Endothelial cell of umbilical vein (primary cell): ENCODE measurements at regions not wholly inside any gene's neighbourhood (a gene's known extent, or its start where the extent isn't known, plus 50 kb on each side); places are given as distances from the start of the nearest gene placed in this dataset.

Source experiments
- BruUV-seq: library from RNA; stranded (reverse); fragments of 400-500 nt; replicated peaks from 2 replicates; lab custom pipeline; 2021; lab: Mats Ljungman, UMichigan
- CTCF ChIA-PET: fragments of 300-600, 350-600 bp; sonication (Branson Sonifier 250); formaldehyde crosslinking; loops from one replicate; lab custom pipeline; 2021; ENCODE audit warnings: antibody characterized with exemption, inconsistent platforms; lab: Charles Lee
- POLR2A ChIA-PET: fragments of 300-600, 350-600 bp; sonication (Branson Sonifier 250); formaldehyde crosslinking; loops from one replicate; lab custom pipeline; 2021; ENCODE audit warnings: antibody characterized with exemption, inconsistent platforms; lab: Charles Lee
- DNase-seq: peaks from one replicate; pipeline ENCODE4 v3.0.0-alpha.2; 2011; ENCODE audit warnings: low read depth, low spot score
- FAIRE-seq: peaks from 2 replicates; lab custom pipeline; 2011; peaks lifted over from hg19 to GRCh38; lab: Jason Lieb, UNC
- H2AFZ ChIP-seq: 2 replicates; pipeline ENCODE4 v1.6.0; 2012; ENCODE audit warnings: low read depth, low read length, control low read depth, inconsistent platforms
- H3K27ac ChIP-seq: 2 replicates; pipeline ENCODE4 v1.5.1; 2011; ENCODE audit warnings: low read depth, mild to moderate bottlenecking, control low read depth, low read length, moderate library complexity; ENCODE audit not compliant: insufficient read depth
- H3K27me3 ChIP-seq, 2 experiments: 2 replicates each; pipeline versions ENCODE4 v1.6.0 to v1.6.1; 2011; ENCODE audit warnings: low read length in 2 of 2, mixed read lengths in 1 of 2; ENCODE audit not compliant: control insufficient read depth in 2 of 2, insufficient read depth in 2 of 2
- H3K36me3 ChIP-seq, 2 experiments: 2 replicates in 1 of 2; 3 replicates in 1 of 2; pipeline ENCODE4 v1.5.1; 2011; ENCODE audit warnings: low read length in 2 of 2, mild to moderate bottlenecking in 1 of 2, moderate library complexity in 1 of 2; ENCODE audit not compliant: control insufficient read depth in 2 of 2, insufficient read depth in 2 of 2; ENCODE audit errors: extremely low read depth in 1 of 2
- H3K4me1 ChIP-seq: 3 replicates; pipeline ENCODE4 v1.5.1; 2011; ENCODE audit warnings: mild to moderate bottlenecking, low read length; ENCODE audit not compliant: control insufficient read depth, insufficient read depth; ENCODE audit errors: extremely low read depth
- H3K4me2 ChIP-seq: 2 replicates; pipeline ENCODE4 v1.6.1; 2011; ENCODE audit warnings: low read length, control low read depth, mixed read lengths; ENCODE audit not compliant: insufficient read depth
- H3K4me3 ChIP-seq, 3 experiments: fragments of 200-600 bp in 1 of 3; sonication (generic), shearing (Covaris generic) in 1 of 3; replicated peaks in 1 of 3; 2 replicates each; pipeline ENCODE4 v1.5.1; 2011 to 2016; ENCODE audit warnings: control low read depth in 3 of 3, low read length in 3 of 3, mild to moderate bottlenecking in 2 of 3, inconsistent platforms in 1 of 3, low read depth in 1 of 3, moderate library complexity in 1 of 3; ENCODE audit not compliant: insufficient read depth in 1 of 3
- H3K79me2 ChIP-seq: 2 replicates; pipeline ENCODE4 v1.6.0; 2012; ENCODE audit warnings: low read length, inconsistent platforms; ENCODE audit not compliant: control insufficient read depth, insufficient read depth
- H3K9ac ChIP-seq: replicated peaks from 2 replicates; pipeline ENCODE3; 2011; ENCODE audit warnings: low read length, control low read depth; ENCODE audit not compliant: insufficient read depth; ENCODE audit errors: extremely low read depth
- H3K9me1 ChIP-seq: replicated peaks from 3 replicates; pipeline ENCODE4 v1.6.0; 2011; ENCODE audit warnings: mild to moderate bottlenecking, low read length; ENCODE audit not compliant: control insufficient read depth, insufficient read depth; ENCODE audit errors: extremely low read depth
- H3K9me3 ChIP-seq: replicated peaks from 2 replicates; pipeline ENCODE4 v1.5.1; 2012; ENCODE audit warnings: low read length, inconsistent platforms; ENCODE audit not compliant: control insufficient read depth, insufficient read depth
- H4K20me1 ChIP-seq: replicated peaks from 2 replicates; pipeline ENCODE3; 2011; ENCODE audit warnings: mild to moderate bottlenecking, low read length; ENCODE audit not compliant: control insufficient read depth, insufficient read depth; ENCODE audit errors: extremely low read depth
- EZH2 ChIP-seq: IDR thresholded peaks from 2 replicates; pipeline ENCODE4 v1.6.1; 2012; ENCODE audit warnings: borderline replicate concordance, low read depth, mild to moderate bottlenecking, moderate library complexity, low read length, inconsistent platforms; ENCODE audit not compliant: severe bottlenecking
- FOS ChIP-seq: IDR thresholded peaks from 2 replicates; pipeline ENCODE4 v1.6.1; 2011; ENCODE audit warnings: mild to moderate bottlenecking, low read length, moderate library complexity, borderline replicate concordance; ENCODE audit not compliant: insufficient read depth
- GATA2 ChIP-seq: IDR thresholded peaks from 2 replicates; pipeline ENCODE4 v1.7.0; 2011; ENCODE audit warnings: low read depth, mild to moderate bottlenecking, moderate library complexity, mixed read lengths, low read length; ENCODE audit not compliant: insufficient read length, insufficient read depth
- JUN ChIP-seq: IDR thresholded peaks from 2 replicates; pipeline ENCODE4 v1.6.1; 2011; ENCODE audit warnings: borderline replicate concordance, low read depth; ENCODE audit not compliant: insufficient read length, insufficient read depth
- MYC ChIP-seq: IDR thresholded peaks from one replicate; pipeline ENCODE4 v1.6.1; 2011; ENCODE audit warnings: mild to moderate bottlenecking, low read depth, low read length
- POLR2A ChIP-seq: IDR thresholded peaks from 2 replicates; pipeline ENCODE4 v1.6.1; 2012; ENCODE audit warnings: low read depth, mild to moderate bottlenecking, control low read depth, low read length
- POLR2AphosphoS5 ChIP-seq: IDR thresholded peaks from 2 replicates; pipeline ENCODE4 v1.6.1; 2012; ENCODE audit warnings: low read depth, mild to moderate bottlenecking, control low read depth, low read length, moderate library complexity; ENCODE audit not compliant: insufficient read depth
- dilution Hi-C: fragments of 300-500 bp; cut with MboI; formaldehyde crosslinking; loops from one replicate; pipeline ENCODE4 v1.15.0; 2019; ENCODE audit warnings: low sequenced_read_pairs; ENCODE audit not compliant: extremely low pct_ligation_motif_present
- intact Hi-C: fragments of 100-400 bp; cut with micrococcal nuclease; formaldehyde crosslinking; loops from one replicate; pipeline ENCODE4 v1.10.0; 2022
- TF ChIP-seq, protein P1 (sequence below), 2 donors: IDR thresholded peaks; 1 replicate in 1 of 2; 2 replicates in 1 of 2; pipeline ENCODE4 v1.5.1; 2011; ENCODE audit warnings: low read length in 2 of 2, mild to moderate bottlenecking in 2 of 2, moderate library complexity in 2 of 2, control low read depth in 1 of 2, inconsistent platforms in 1 of 2, low read depth in 1 of 2; ENCODE audit not compliant: insufficient read depth in 1 of 2; ENCODE audit errors: extremely low read depth in 1 of 2
- TF ChIP-seq, protein P2 (sequence below): IDR thresholded peaks from 2 replicates; pipeline ENCODE4 v1.6.1; 2011; ENCODE audit not compliant: insufficient read depth, insufficient read length

DNA sequence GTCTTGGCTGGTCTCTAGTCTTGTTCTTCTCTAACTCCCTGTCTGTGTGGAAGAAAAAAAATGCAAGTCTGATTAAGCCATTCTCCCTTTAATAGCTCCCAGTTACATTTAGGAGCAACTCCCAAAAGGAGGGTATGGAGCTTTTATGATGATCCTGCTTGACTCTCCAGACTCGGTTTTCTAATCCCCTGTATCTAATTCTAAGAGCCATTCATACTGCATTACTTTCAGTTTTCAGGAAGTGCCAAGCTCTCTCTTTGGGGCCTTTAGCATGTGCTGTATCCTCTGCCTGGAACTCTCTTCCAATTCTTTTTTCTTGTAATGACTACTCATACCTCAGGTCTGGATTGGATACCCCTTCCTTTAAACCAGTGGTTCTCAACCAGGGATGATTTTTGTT, 219.7 kb upstream of the SPRED2 start:
- TF ChIP-seq POLR2AphosphoS5 = no peak
- no peak for TF ChIP-seq FOS
- TF ChIP-seq JUN = no peak
- TF ChIP-seq MYC = no peak
- no peak for TF ChIP-seq GATA2
- TF ChIP-seq, protein P1, sequence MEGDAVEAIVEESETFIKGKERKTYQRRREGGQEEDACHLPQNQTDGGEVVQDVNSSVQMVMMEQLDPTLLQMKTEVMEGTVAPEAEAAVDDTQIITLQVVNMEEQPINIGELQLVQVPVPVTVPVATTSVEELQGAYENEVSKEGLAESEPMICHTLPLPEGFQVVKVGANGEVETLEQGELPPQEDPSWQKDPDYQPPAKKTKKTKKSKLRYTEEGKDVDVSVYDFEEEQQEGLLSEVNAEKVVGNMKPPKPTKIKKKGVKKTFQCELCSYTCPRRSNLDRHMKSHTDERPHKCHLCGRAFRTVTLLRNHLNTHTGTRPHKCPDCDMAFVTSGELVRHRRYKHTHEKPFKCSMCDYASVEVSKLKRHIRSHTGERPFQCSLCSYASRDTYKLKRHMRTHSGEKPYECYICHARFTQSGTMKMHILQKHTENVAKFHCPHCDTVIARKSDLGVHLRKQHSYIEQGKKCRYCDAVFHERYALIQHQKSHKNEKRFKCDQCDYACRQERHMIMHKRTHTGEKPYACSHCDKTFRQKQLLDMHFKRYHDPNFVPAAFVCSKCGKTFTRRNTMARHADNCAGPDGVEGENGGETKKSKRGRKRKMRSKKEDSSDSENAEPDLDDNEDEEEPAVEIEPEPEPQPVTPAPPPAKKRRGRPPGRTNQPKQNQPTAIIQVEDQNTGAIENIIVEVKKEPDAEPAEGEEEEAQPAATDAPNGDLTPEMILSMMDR (IDR thresholded peaks at IDR 0.05; ENCODE audit: extremely low read depth in 1 of 2, insufficient read depth in 1 of 2, low read depth in 1 of 2, low read length in 2 of 2) = no peak
- TF ChIP-seq EZH2 = no peak
- TF ChIP-seq POLR2A = no peak
- TF ChIP-seq, protein P2, sequence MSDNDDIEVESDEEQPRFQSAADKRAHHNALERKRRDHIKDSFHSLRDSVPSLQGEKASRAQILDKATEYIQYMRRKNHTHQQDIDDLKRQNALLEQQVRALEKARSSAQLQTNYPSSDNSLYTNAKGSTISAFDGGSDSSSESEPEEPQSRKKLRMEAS = no peak
- ChIA-PET CTCF (interaction anchor here (0.8 to 1.5 kb wide), 2 partner anchors 10 to 13 kb away, joined by 3 to 5 read pairs; no protein-coding TSS in a partner anchor), POLR2A (no interaction called here)
- DNase-seq (no peak), FAIRE-seq (no peak)
- H3K9me3 ChIP-seq = no peaks in the 10 kb centered on the region
- no peak overlapping the region for H3K4me3 ChIP-seq
- dilution Hi-C loops (no loop called here), intact Hi-C loops (no loop called here)
- no peak overlapping the region for H3K9ac ChIP-seq
- H2AFZ ChIP-seq = no peak overlapping the region
- no peaks in the 10 kb centered on the region for H4K20me1 ChIP-seq
- no peaks in the 10 kb centered on the region for H3K79me2 ChIP-seq
- BruUV-seq = no TSS peak
- no peak overlapping the region for H3K4me2 ChIP-seq
- no peaks in the 10 kb centered on the region for H3K36me3 ChIP-seq
- H3K27me3 ChIP-seq = peaks cover 1 to 2% of the 10 kb centered on the region in 2 experiments
- no peaks in the 10 kb centered on the region for H3K4me1 ChIP-seq
- H3K9me1 ChIP-seq = no peaks in the 10 kb centered on the region
- no peak overlapping the region for H3K27ac ChIP-seq
